Breast epithelium (tissue), 4 donors: ENCODE measurements at regions not wholly inside any gene's neighbourhood (a gene's known extent, or its start where the extent isn't known, plus 50 kb on each side); places are given as distances from the start of the nearest gene placed in this dataset.

ENCODE experiments used
- DNase-seq, 2 donors: peaks; one replicate each; pipeline ENCODE4 v3.0.0-alpha.2; 2019; ENCODE audit warnings: low spot score in 2 of 2
- H3K27ac ChIP-seq, 2 donors: fragments of 200-600 bp; sonication (generic) in 1 of 2; one replicate each; pipeline ENCODE4 v1.5.1; 2016 to 2019; ENCODE audit warnings: mild to moderate bottlenecking in 1 of 2
- H3K27me3 ChIP-seq, 2 donors: fragments of 200-600 bp; sonication (generic) in 1 of 2; one replicate each; pipeline versions ENCODE4 v1.5.1 to v1.6.0; 2017 to 2019; ENCODE audit warnings: control low read depth in 1 of 2, mild to moderate bottlenecking in 1 of 2
- H3K36me3 ChIP-seq: fragments of 200-600 bp; one replicate; pipeline ENCODE4 v1.5.1; 2019
- H3K4me1 ChIP-seq, 2 donors: fragments of 200-600 bp; sonication (generic); one replicate each; pipeline ENCODE4 v1.5.1; 2016 to 2019; ENCODE audit warnings: control low read depth in 1 of 2
- H3K4me3 ChIP-seq, 3 donors: fragments of 200-600 bp; sonication (generic); 1 replicate in 2 of 3; 2 replicates in 1 of 3; pipeline ENCODE4 v1.5.1; 2016 to 2019; ENCODE audit warnings: mild to moderate bottlenecking in 3 of 3, moderate library complexity in 2 of 3
- H3K9me3 ChIP-seq, 2 donors: fragments of 200-600 bp; sonication (generic) in 1 of 2; one replicate each; pipeline ENCODE4 v1.5.1; 2016 to 2019; ENCODE audit warnings: control low read depth in 1 of 2
- CTCF ChIP-seq, 3 donors: fragments of 450-650 bp; IDR thresholded peaks; one replicate each; pipeline ENCODE4 v1.5.1; 2016 to 2017; ENCODE audit warnings: antibody characterized with exemption in 3 of 3, mild to moderate bottlenecking in 3 of 3, moderate library complexity in 3 of 3
- POLR2A ChIP-seq: fragments of 450-650 bp; IDR thresholded peaks from one replicate; pipeline ENCODE4 v1.6.1; 2016; ENCODE audit warnings: antibody characterized with exemption, mild to moderate bottlenecking, moderate library complexity
- POLR2AphosphoS5 ChIP-seq, 3 donors: sonication (generic); formaldehyde crosslinking; IDR thresholded peaks; one replicate each; pipeline ENCODE4 v1.6.1; 2017; ENCODE audit warnings: antibody characterized with exemption in 3 of 3
- intact Hi-C: fragments of 100-400 bp; cut with DNase I; formaldehyde crosslinking; loops from one replicate; pipeline ENCODE4 v1.15.1; 2023; ENCODE audit warnings: low total_unique reads

GRCh38 chr5:1723957-1724821, 75.4 kb downstream of the MRPL36 start:
- no peaks in the 10 kb centered on the region for H3K4me1 ChIP-seq
- H3K4me3 ChIP-seq: no peak overlapping the region
- intact Hi-C loops: no loop called here
- H3K27me3 ChIP-seq: peaks cover 0 to 10% of the 10 kb centered on the region in 2 donors
- no peaks in the 10 kb centered on the region for H3K36me3 ChIP-seq
- no peak overlapping the region for H3K27ac ChIP-seq
- DNase-seq: peak in 1 of 2 donors; percentile 10
- no peak for TF ChIP-seq CTCF (IDR thresholded peaks at IDR 0.05)
- no peak for TF ChIP-seq POLR2AphosphoS5 (IDR thresholded peaks at IDR 0.05)
- no peak for TF ChIP-seq POLR2A
- peaks cover 4 to 15% of the 10 kb centered on the region in 2 donors for H3K9me3 ChIP-seq

GRCh38 chr5:1723476-1723875, 76.2 kb downstream of the MRPL36 start:
- intact Hi-C loops: no loop called here
- Histone ChIP-seq H3K9me3 (peaks cover 5 to 22% of the 10 kb centered on the region in 2 donors), H3K27ac (no peak overlapping the region), H3K27me3 (peaks cover 0 to 10% of the 10 kb centered on the region in 2 donors), H3K4me3 (no peak overlapping the region), H3K4me1 (no peaks in the 10 kb centered on the region), H3K36me3 (no peaks in the 10 kb centered on the region)
- DNase-seq: no peak
- TF ChIP-seq CTCF (IDR thresholded peaks at IDR 0.05): no peak
- no peak for TF ChIP-seq POLR2A
- no peak for TF ChIP-seq POLR2AphosphoS5 (IDR thresholded peaks at IDR 0.05)

- H3K27me3 ChIP-seq: peaks cover 0 to 10% of the 10 kb centered on the region in 2 donors
- H3K36me3 ChIP-seq: no peaks in the 10 kb centered on the region
- no peak overlapping the region for H3K4me3 ChIP-seq
- no peaks in the 10 kb centered on the region for H3K4me1 ChIP-seq
- peaks cover 9 to 28% of the 10 kb centered on the region in 2 donors for H3K9me3 ChIP-seq
- peak in 1 of 2 donors; percentile 10 for DNase-seq
- no peak overlapping the region for H3K27ac ChIP-seq
- TF ChIP-seq POLR2AphosphoS5 (IDR thresholded peaks at IDR 0.05): no peak
- no peak for TF ChIP-seq POLR2A
- no peak for TF ChIP-seq CTCF (IDR thresholded peaks at IDR 0.05)
- intact Hi-C loops: no loop called here
These were observed 76.8 kb downstream of the MRPL36 start for GRCh38 chr5:1722877-1723276.

- intact Hi-C loops: no loop called here
These were observed 79.1 kb downstream of the MRPL36 start for GRCh38 chr5:1720396-1721110.

More at GRCh38 chr5:1720396-1721110, 79.1 kb downstream of the MRPL36 start:
- TF ChIP-seq POLR2A (no peak), CTCF (IDR thresholded peaks at IDR 0.05) (no peak), POLR2AphosphoS5 (IDR thresholded peaks at IDR 0.05) (no peak)
- Histone ChIP-seq H3K4me3 (no peak overlapping the region), H3K36me3 (no peaks in the 10 kb centered on the region), H3K27ac (no peak overlapping the region), H3K27me3 (peaks cover 0 to 10% of the 10 kb centered on the region in 2 donors), H3K9me3 (peaks cover 9 to 31% of the 10 kb centered on the region in 2 donors), H3K4me1 (no peaks in the 10 kb centered on the region)
- peak in 1 of 2 donors; percentile 5 for DNase-seq
